ENCODE measurements at regions not wholly inside any gene's neighbourhood (a gene's known extent, or its start where the extent isn't known, plus 50 kb on each side); places are given as distances from the start of the nearest gene placed in this dataset.
"Not testable (repeated sequence)": the region's sequence is repeated elsewhere in the genome, so short reads cannot be mapped to it uniquely, and the experiment has no call there.

DNA sequence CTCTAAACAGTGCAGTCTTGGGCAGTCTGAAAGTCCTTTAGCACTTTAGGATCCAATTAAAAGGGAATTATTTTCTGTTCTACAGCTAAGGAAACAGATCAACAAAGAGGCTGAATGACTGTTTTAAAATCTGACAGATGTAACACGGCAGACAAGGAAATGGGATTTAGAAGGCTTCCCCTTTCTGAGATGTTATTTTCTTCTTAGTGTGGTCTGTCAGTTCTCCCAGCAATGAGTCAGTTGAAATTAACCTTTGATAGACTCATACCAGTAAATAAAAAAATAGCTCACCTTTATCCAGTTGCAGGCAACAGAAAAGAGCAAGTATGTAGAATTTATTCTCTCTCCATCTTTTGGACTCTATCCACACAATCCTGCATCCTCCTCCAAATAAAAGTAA is 98.1 kb downstream of the NEDD1 start:
- DNase-seq = no peak

DNA sequence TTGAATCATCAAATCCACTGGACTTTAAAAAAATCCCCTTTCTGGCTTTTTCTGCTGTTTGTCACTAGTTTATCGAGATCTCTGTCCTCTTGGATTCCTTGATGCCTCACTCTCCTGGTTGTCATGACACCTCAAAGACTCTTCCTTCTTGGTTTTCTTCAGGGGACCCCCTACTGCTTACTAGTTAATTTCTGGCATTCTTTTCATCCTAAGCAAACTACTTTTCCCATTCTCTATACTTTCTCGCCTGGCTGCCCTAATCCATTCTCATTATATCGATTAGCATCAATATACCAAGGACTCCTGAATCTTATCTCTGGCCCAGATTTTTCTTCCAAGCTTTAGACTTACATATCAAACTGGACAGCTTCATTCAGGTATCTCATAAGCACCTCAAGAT is 98.6 kb downstream of the NEDD1 start:
- no peak for DNase-seq

DNA sequence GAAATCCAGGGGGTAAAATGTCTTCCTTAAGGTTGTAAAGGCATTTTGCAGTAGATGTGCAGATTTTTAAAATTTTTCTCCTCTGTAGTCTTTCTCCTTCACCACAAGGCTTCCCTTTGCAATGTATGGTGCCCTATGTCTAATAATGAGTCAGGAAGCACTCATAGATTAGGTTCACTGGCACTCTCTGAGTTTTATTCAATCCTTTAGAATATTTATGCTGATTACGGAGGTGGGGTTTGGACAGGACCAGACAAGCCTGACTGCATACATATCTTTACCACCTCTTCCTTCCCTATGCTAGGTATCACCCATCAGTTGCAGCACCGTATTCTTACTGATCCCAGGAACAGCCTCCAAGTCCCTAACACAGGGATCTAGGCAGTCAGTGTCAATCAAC is 99.5 kb downstream of the NEDD1 start:
- DNase-seq = no peak

DNA sequence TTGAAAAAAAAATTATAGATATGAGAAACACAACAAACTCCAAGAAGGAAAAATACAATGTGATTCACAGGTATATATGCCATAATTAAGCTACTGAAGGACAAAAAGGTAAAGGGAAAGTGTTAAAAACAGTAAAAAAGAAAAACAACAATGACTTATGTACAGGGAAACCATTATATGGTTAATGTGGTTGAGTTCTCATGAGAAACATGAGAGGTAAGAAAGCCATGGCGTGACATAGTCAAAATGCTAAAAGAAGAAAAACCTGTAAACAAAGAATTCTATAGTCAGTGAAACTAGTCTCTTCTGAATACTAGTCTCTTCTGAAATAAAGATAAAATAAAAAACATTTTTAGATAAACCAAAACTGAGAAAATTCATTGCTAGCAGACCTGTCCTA is 109.1 kb downstream of the NEDD1 start:
- DNase-seq = no peak

- DNase-seq = no peak
These were observed 110.2 kb downstream of the NEDD1 start for GRCh38 chr12:97017213-97017612.

DNA sequence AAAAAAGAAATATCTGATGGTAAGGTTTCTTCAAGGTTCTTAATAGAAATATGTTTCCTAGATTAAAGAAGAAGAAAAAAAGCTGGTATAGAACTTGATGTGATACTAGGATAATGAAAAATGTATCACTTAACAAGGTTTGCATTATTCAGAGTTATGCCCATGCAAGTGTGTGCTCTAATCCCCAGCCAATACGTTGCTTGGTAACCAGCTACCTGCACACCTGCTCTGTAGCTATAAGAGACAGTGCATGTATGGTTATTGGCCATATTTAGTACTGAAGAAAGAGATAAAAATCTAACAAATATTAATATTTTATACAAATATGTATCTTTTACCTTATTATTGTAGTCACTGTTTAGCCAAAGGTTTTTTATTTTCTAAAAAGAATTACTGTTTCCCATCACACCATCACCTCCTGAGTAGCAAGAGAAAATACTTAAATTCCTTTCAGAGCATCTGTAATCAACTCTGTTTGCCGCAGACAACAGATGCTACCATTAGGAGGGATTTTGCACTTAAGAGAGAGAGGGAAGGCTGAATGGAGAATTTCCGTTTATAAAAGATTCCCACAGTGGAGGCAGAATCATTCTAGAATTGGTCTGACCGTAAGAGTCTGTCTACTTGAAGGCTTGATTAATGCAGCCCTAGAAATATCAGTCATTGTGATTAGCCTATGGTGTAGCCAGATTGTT is 115.6 kb downstream of the NEDD1 start:
- DNase-seq = no peak

GRCh38 chr12:97024393-97024792 is 117.3 kb downstream of the NEDD1 start:
- DNase-seq = no peak

- no peak for DNase-seq
These were observed 119.8 kb downstream of the NEDD1 start for GRCh38 chr12:97026901-97027300.

DNA sequence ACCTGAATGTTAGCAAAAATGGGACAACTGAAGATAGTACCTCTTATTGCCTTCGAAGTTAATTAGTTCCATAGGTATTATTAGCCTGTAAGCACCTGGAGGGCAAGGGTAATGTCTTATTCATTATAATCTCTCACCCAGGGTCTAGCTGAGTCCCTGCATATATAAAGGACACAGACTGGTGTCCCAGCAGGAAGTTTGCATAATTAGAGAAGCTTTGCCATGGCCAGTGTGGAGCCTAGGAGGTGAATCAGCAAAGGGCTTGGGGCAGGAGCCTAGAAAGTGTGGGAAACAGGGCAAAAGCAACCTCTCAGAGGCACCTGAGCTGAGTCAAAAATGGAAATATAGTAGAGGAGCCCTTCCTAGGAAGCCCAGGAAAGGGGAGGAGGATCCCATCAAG is 120.4 kb downstream of the NEDD1 start:
- DNase-seq = no peak

GRCh38 chr12:97038131-97038530 is 131.1 kb downstream of the NEDD1 start:
- no peak for DNase-seq

DNA sequence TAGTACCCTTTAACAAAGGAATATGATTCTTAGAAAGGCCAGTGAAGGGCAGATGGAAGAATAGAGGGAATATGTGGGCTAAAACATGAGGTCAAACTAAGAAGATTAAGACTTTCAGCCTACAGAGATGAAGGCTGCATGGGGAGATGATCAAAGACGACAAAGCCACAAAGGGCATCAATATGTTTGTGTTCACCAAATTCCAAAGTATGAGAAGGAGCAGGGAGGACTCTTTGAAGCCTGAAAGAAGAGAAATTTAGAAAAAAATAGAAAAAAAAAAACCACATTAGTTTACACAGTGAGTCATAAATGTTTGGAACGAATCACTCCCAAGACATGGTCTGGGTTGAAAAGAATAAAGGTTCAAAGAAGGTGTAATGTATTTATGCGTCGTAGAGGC is 131.8 kb downstream of the NEDD1 start:
- DNase-seq = no peak

GRCh38 chr12:97046901-97047300 is 139.8 kb downstream of the NEDD1 start:
- no peak for DNase-seq

- no peak for DNase-seq
These were observed 140.3 kb downstream of the NEDD1 start for GRCh38 chr12:97047361-97047760.

- DNase-seq = no peak
These were observed 141.5 kb downstream of the NEDD1 start for GRCh38 chr12:97048421-97049035.

DNA sequence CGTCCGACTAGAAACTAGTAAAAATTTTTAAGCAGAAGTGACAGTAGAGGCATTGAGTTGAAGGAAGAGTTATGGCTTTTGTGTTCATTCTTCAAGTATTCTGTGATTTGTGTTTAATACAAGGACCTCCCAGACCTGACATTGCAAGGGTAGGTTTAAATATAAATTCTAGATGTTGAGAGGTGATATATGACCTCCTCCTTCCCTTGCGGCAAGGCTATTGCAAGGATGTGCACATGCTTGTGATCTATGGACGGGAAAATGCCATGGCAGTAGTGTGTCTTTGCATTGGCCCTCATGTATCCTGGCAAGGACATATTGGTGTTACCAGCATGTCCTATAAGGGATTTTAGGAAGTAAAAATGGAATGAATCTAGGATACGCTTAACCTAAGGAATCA is 143.5 kb downstream of the NEDD1 start:
- no peak for DNase-seq

- DNase-seq = no peak
These were observed 144.3 kb downstream of the NEDD1 start for GRCh38 chr12:97051341-97051740.

DNA sequence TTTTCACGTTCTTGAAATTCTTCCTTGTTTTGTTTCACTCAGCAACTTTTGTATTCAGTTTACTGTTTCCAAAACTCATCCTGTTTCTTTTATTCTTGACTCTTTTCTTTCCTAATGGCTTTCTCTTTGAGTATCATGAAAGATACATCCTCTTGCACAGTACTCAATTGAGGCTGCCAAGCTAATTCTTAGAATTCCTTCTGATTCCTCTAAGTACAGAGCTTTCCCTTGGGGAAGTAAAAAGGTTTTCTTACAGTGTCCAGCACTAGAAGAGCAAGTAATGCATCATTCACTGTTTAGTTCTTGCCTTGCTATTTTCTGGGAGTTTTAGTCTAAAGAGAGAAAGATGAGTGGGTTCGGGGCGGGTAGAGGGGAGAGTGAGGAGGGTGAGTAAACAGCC is 154.1 kb downstream of the NEDD1 start:
- no peak for DNase-seq

DNA sequence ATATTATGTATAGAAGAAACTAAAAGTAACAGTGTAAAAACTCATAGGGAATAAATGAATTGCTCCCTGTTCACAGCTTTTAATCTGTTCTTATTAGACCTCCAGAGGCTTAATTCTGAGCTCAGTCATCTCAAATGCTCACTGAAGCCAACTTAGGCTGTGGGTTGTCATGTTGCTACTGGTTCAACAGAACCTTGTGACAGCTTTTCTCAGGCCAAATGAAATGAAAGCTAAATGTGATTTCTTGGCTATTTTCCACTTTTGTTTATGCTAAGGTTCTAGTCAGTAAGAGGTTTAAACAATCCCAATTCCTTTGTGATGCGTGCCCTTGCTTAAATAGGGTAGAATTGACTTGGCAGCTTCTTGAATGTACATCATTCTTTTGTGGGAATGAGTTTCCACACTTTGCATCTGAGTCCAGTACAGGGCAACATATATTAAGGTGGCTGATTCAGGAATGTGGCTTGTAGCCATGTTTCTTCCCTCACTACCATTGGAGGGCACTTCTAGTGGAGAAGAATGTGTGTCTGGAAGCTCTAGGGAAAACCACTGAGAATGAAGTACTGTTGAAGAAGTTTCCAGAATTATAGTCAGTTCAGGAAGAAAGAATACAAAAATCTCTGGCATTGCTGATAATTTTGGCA is 156.4 kb downstream of the NEDD1 start:
- no peak for DNase-seq

GRCh38 chr12:97075161-97075933 is 168.3 kb downstream of the NEDD1 start:
- DNase-seq = no peak

DNA sequence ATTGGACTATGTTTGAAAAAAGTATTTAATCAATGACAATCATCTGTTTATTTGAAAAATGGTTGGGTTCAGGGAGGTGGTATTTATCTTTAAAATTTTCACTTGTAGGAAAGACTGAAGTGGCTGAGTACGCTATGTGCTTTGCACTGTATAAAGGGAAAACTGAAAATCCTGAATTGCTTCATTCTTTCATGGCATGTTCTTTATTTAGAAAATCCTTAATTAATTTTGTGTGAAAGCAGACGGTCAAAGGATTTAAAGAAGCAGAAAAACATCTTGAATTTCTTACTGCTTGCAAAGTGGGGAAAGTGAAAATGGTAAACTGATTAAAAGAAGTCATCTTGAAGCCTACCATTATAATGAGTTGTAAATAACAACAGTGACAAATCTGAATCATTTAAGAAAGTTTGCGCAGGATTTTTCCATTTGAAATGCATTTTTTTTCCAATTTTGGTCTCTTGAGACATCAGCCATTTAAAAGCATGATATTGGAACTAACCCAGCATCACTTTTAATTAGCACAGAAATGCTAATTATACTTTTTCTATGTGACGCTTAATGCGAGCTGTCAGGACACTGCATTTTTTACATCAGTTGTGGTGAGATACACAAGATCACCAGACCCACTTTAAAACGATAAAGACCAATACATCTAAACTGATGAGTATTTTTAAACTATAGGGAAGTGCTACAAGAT is 169.0 kb downstream of the NEDD1 start:
- no peak for DNase-seq

GRCh38 chr12:97076912-97077311 is 169.9 kb downstream of the NEDD1 start:
- DNase-seq = not testable (repeated sequence)

DNA sequence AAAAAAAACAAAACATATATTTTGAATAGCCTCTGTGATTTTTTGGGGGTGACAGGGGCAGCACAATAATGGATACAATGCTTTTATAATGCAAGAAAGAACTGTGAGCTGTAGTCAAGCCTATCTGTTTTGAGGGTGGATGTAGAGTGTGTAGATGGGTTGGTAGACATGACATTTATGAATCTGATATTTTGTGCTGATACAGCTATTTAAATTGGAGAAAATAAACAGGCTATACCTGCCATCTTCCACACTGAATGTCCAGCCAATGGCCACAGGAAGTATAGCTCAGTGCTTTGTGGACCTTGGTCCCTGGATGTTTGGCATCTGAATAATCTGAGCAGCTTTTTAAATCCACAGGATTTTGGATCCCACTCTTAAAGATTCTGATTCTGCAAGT is 175.0 kb downstream of the NEDD1 start:
- no peak for DNase-seq

DNA sequence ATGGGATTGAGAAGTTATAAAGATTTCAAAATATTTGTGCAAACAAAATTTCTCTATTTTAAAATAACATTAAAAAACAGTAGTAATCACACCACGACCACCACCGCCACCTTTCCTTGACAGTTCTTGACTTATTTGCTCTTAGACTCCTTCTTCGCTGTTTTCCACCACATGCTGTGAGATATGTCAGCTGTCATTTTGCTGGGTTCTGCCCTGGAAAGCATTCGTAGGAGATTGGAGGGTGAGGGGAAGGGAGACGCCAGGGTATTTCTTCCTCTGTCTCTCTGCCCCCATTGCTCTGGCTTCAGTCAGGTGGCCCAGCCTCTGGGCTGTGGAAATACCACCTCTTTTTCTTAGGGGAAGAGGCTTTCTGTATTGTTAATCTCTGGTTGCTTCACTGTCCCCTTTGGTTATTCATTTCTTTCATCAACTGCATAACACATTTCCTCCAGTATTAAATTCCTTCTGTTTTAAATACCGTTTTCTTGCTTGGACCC is 186.2 kb downstream of the NEDD1 start:
- no peak for DNase-seq
